SK-N-SH (cell line): ENCODE measurements at regions not wholly inside any gene's neighbourhood (a gene's known extent, or its start where the extent isn't known, plus 50 kb on each side); places are given as distances from the start of the nearest gene placed in this dataset.

ENCODE experiments used
- CTCF ChIA-PET: fragments of 300-600, 350-600 bp; formaldehyde crosslinking; extraction: SDS; loops from one replicate; lab custom pipeline; 2021; lab: Yijun Ruan, JAX
- POLR2A ChIA-PET: fragments of 350-600 bp; sonication (Branson Sonifier 250); formaldehyde crosslinking; extraction: SDS; loops from one replicate; lab custom pipeline; 2020; ENCODE audit warnings: antibody characterized with exemption, inconsistent platforms; lab: Yijun Ruan, JAX
- DNase-seq: peaks from one replicate; pipeline ENCODE4 v3.0.0; 2012
- H2AFZ ChIP-seq: fragments of 200-600 bp; sonication (generic); 2 replicates; pipeline ENCODE4 v1.8.1; 2016; ENCODE audit warnings: antibody characterized with exemption, mild to moderate bottlenecking, low read depth
- H3F3A ChIP-seq: fragments of 200-600 bp; sonication (generic); replicated peaks from 2 replicates; pipeline ENCODE3; 2016; ENCODE audit warnings: antibody characterized with exemption, mild to moderate bottlenecking; ENCODE audit not compliant: insufficient read depth
- H3K27ac ChIP-seq, 2 experiments: fragments of 200-500 bp in 1 of 2; fragments of 200-600 bp in 1 of 2; sonication (Bioruptor generic) in 1 of 2; sonication (generic), shearing (Covaris generic) in 1 of 2; 2 replicates each; pipeline versions ENCODE4 v1.5.1 to v1.6.1; 2014 to 2016; ENCODE audit warnings: low read depth in 2 of 2, inconsistent platforms in 1 of 2, low read length in 1 of 2, mild to moderate bottlenecking in 1 of 2, mixed read lengths in 1 of 2
- H3K27me3 ChIP-seq: fragments of 200-600 bp; sonication (generic), shearing (Covaris generic); 2 replicates; pipeline ENCODE4 v1.6.1; 2016; ENCODE audit warnings: mixed run types; ENCODE audit not compliant: insufficient read depth
- H3K36me3 ChIP-seq, 2 experiments: fragments of 200-500 bp in 1 of 2; fragments of 200-600 bp in 1 of 2; sonication (Bioruptor generic) in 1 of 2; sonication (generic) in 1 of 2; replicated peaks in 1 of 2; 2 replicates each; pipeline versions ENCODE3 to v1.5.1; 2014 to 2016; ENCODE audit warnings: low read length in 1 of 2, mild to moderate bottlenecking in 1 of 2; ENCODE audit not compliant: insufficient read depth in 2 of 2, control insufficient read depth in 1 of 2
- H3K4me1 ChIP-seq, 2 experiments: fragments of 200-500 bp in 1 of 2; fragments of 200-600 bp in 1 of 2; sonication (Bioruptor generic) in 1 of 2; sonication (generic), shearing (Covaris generic) in 1 of 2; 2 replicates each; pipeline versions ENCODE4 v1.5.1 to v1.6.1; 2014 to 2016; ENCODE audit warnings: low read depth in 1 of 2, low read length in 1 of 2, mixed run types in 1 of 2; ENCODE audit not compliant: insufficient read depth in 2 of 2, control insufficient read depth in 1 of 2
- H3K4me2 ChIP-seq: fragments of 200-600 bp; sonication (generic), shearing (Covaris generic); 2 replicates; pipeline ENCODE4 v1.6.1; 2017; ENCODE audit warnings: mixed run types
- H3K4me3 ChIP-seq, 2 experiments: fragments of 200-500 bp in 1 of 2; fragments of 200-600 bp in 1 of 2; sonication (Bioruptor generic) in 1 of 2; sonication (generic), shearing (Covaris generic) in 1 of 2; 2 replicates each; pipeline versions ENCODE4 v1.5.1 to v1.8.1; 2014 to 2016; ENCODE audit warnings: low read depth in 2 of 2, inconsistent platforms in 1 of 2, low read length in 1 of 2, mild to moderate bottlenecking in 1 of 2, mixed read lengths in 1 of 2, moderate library complexity in 1 of 2
- H3K79me2 ChIP-seq: fragments of 200-600 bp; sonication (generic); 2 replicates; pipeline ENCODE4 v1.8.1; 2017; ENCODE audit warnings: mild to moderate bottlenecking; ENCODE audit not compliant: insufficient read depth
- H3K9ac ChIP-seq: fragments of 200-600 bp; sonication (generic); 2 replicates; pipeline ENCODE4 v1.6.1; 2017; ENCODE audit warnings: mixed run types
- H3K9me2 ChIP-seq: fragments of 200-600 bp; sonication (generic); 2 replicates; pipeline ENCODE4 v1.6.1; 2017; ENCODE audit warnings: mixed run types
- H3K9me3 ChIP-seq: fragments of 200-600 bp; sonication (generic); 2 replicates; pipeline ENCODE4 v1.6.1; 2017; ENCODE audit warnings: mixed run types, mild to moderate bottlenecking, moderate library complexity
- H4K20me1 ChIP-seq: fragments of 200-600 bp; sonication (generic); 2 replicates; pipeline ENCODE4 v1.6.1; 2017; ENCODE audit warnings: mild to moderate bottlenecking, mixed run types; ENCODE audit not compliant: insufficient read depth
- CHD2 ChIP-seq: fragments of 150-350 bp; IDR thresholded peaks from 2 replicates; pipeline ENCODE4 v1.6.1; 2018; ENCODE audit warnings: low read length; ENCODE audit not compliant: partially characterized antibody
- ELF1 ChIP-seq: IDR thresholded peaks from 2 replicates; pipeline ENCODE4 v1.4.0; 2012
- EP300 ChIP-seq, 2 experiments: IDR thresholded peaks; 2 replicates each; pipeline versions ENCODE4 v1.4.0 to v1.6.1; 2012; ENCODE audit warnings: borderline replicate concordance in 1 of 2, low read depth in 1 of 2, low read length in 1 of 2
- FOSL2 ChIP-seq: IDR thresholded peaks from 2 replicates; pipeline ENCODE4 v1.4.0; 2012; ENCODE audit warnings: low read depth, mild to moderate bottlenecking, moderate library complexity, borderline replicate concordance
- GABPA ChIP-seq: IDR thresholded peaks from 2 replicates; pipeline ENCODE4 v1.4.0; 2012; ENCODE audit warnings: low read depth, mild to moderate bottlenecking
- GATA2 ChIP-seq: sonication (generic); formaldehyde crosslinking; IDR thresholded peaks from 2 replicates; pipeline ENCODE4 v1.5.0; 2020; ENCODE audit warnings: mild to moderate bottlenecking, missing genetic modification reagents
- IRF3 ChIP-seq: fragments of 150-350 bp; IDR thresholded peaks from 2 replicates; pipeline ENCODE4 v1.6.1; 2016; ENCODE audit warnings: mild to moderate bottlenecking, low read depth, low read length
- MAX ChIP-seq: IDR thresholded peaks from 2 replicates; pipeline ENCODE4 v1.4.0; 2012; ENCODE audit warnings: low read depth
- MEF2A ChIP-seq: IDR thresholded peaks from 2 replicates; pipeline ENCODE4 v1.4.0; 2012; ENCODE audit warnings: low read depth, borderline replicate concordance
- NRF1 ChIP-seq: IDR thresholded peaks from 2 replicates; pipeline ENCODE4 v1.6.1; 2012; ENCODE audit warnings: low read depth, mild to moderate bottlenecking, low read length
- POLR2AphosphoS5 ChIP-seq: IDR thresholded peaks from 2 replicates; pipeline ENCODE4 v1.6.1; 2012; ENCODE audit warnings: low read depth, low read length
- RAD21 ChIP-seq: IDR thresholded peaks from 2 replicates; pipeline ENCODE4 v1.6.1; 2012; ENCODE audit warnings: mild to moderate bottlenecking, low read length
- REST ChIP-seq: IDR thresholded peaks from 2 replicates; pipeline ENCODE4 v1.6.1; 2012; ENCODE audit warnings: mild to moderate bottlenecking, low read depth, low read length, moderate library complexity
- RXRA ChIP-seq: IDR thresholded peaks from 2 replicates; pipeline ENCODE4 v1.4.0; 2012; ENCODE audit warnings: low read depth, mild to moderate bottlenecking, borderline replicate concordance
- SMC3 ChIP-seq: IDR thresholded peaks from 2 replicates; pipeline ENCODE4 v1.6.1; 2012; ENCODE audit warnings: low read depth, low read length, improper control_type of control experiment
- TCF12 ChIP-seq: IDR thresholded peaks from 2 replicates; pipeline ENCODE4 v1.4.0; 2012
- TEAD4 ChIP-seq: IDR thresholded peaks from 2 replicates; pipeline ENCODE4 v1.4.0; 2012; ENCODE audit warnings: mild to moderate bottlenecking, borderline replicate concordance; ENCODE audit not compliant: insufficient read depth
- USF2 ChIP-seq: fragments of 150-350 bp; IDR thresholded peaks from 2 replicates; pipeline ENCODE4 v1.6.1; 2017; ENCODE audit warnings: antibody characterized with exemption, low read length, low read depth, borderline replicate concordance
- ZBTB33 ChIP-seq: IDR thresholded peaks from 2 replicates; pipeline ENCODE4 v1.4.0; 2012; ENCODE audit warnings: low read depth, borderline replicate concordance
- WGBS: methylation state at CpG from one replicate; pipeline ENCODE4 v1.1.6; 2017; ENCODE audit warnings: low lambda C conversion rate; 5-methylcytosine and 5-hydroxymethylcytosine counted together

GRCh38 chr7:155218276-155219153 is 79.2 kb upstream of the INSIG1 start (continued):
- TF ChIP-seq REST (no peak), CHD2 (no peak), GABPA (no peak)

GRCh38 chr7:155219154-155219531 is 78.5 kb upstream of the INSIG1 start:
- Histone ChIP-seq H2AFZ (no peak overlapping the region), H3K9me3 (no peaks in the 10 kb centered on the region), H3K27me3 (no peaks in the 10 kb centered on the region), H3K4me1 (peaks cover 0 to 10% of the 10 kb centered on the region in 2 experiments; a peak in 1 of 4 replicates), H4K20me1 (no peaks in the 10 kb centered on the region), H3K9me2 (no peaks in the 10 kb centered on the region), H3K4me2 (no peak overlapping the region), H3K27ac (no peak overlapping the region), H3K36me3 (no peaks in the 10 kb centered on the region), H3K4me3 (no peak overlapping the region), H3K79me2 (no peaks in the 10 kb centered on the region), H3K9ac (no peak overlapping the region), H3F3A (no peaks in the 10 kb centered on the region)
- CTCF ChIA-PET, result interaction anchor here (1.5 to 6.5 kb wide), 2 partner anchors 10 to 126 kb away, joined by 3 to 31 read pairs; no protein-coding TSS in a partner anchor
- 80% methylated on average over 15 of the region's 15 CpGs for WGBS
- DNase-seq, result no peak
- POLR2A ChIA-PET, result no interaction called here
- TF ChIP-seq RAD21, result no peak
- TF ChIP-seq SMC3, result no peak
- no peak for TF ChIP-seq MEF2A
- TF ChIP-seq USF2, result no peak
- no peak for TF ChIP-seq TCF12
- no peak for TF ChIP-seq MAX
- no peak for TF ChIP-seq FOSL2
- TF ChIP-seq POLR2AphosphoS5, result no peak
- no peak for TF ChIP-seq TEAD4
- no peak for TF ChIP-seq ELF1
- no peak for TF ChIP-seq NRF1
- TF ChIP-seq EP300 (IDR thresholded peaks at IDR 0.05; ENCODE audit: borderline replicate concordance in 1 of 2, low read depth in 1 of 2, low read length in 1 of 2), result no peak
- TF ChIP-seq GATA2 (CRISPR knock-in tag), result no peak
- no peak for TF ChIP-seq ZBTB33
- no peak for TF ChIP-seq IRF3
- TF ChIP-seq REST, result no peak
- no peak for TF ChIP-seq GABPA
- no peak for TF ChIP-seq RXRA
